GM18502 (cell line): ENCODE measurements at regions not wholly inside any gene's neighbourhood (a gene's known extent, or its start where the extent isn't known, plus 50 kb on each side); places are given as distances from the start of the nearest gene placed in this dataset.

Experiments used
- ATAC-seq: cut with Tn5 transposase; IDR thresholded peaks from one replicate; pipeline ENCODE4 v1.9.1; 2021; ENCODE audit warnings: mild to moderate bottlenecking; ENCODE audit not compliant: unreplicated experiment, poor library complexity

GRCh38 chr7:69166979-69167516 is 431.2 kb upstream of the AUTS2 start:
- ATAC-seq, result no peak

DNA sequence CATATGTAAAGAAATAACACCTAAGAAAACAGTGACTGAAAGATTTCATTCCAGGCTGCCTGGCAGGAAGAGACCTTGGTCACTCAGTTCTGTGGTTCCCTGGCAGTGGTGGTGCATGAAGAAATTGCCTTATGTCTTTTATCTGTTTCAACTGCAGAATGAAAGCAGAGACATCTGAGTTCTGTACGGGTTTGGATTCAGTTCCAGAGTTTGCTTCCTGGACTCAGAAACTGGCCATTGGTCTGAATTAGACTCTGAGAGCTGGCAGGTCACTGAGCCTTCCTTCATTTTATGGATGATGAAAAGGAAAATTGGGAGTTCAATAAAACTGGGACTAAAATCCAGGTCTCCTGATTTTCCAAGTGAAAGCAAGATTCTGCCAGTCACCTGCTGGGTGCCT is 428.9 kb upstream of the AUTS2 start:
- no peak for ATAC-seq

- no peak for ATAC-seq
These were observed 425.8 kb upstream of the AUTS2 start for GRCh38 chr7:69172357-69173077.

GRCh38 chr7:69173341-69173740 is 424.9 kb upstream of the AUTS2 start:
- no peak for ATAC-seq

DNA sequence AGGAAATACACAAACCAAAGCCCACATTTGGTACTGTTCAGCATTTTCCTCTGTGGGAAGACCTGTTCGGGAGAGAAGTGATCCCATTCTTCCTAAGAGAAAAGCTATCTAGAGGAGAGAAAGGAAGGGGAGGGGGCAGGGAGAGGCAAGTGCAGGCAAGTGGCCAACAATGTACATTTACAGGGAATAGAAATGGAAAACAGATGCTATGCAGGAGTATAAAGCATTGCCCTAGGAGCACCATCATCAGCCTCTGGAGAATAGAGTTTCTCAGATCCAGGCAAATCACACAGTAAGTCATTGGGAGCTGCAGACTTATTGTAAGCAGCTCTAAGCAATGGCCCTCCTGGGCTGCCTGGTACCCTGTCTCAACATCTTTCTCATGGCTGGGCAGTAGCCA is 424.4 kb upstream of the AUTS2 start:
- no peak for ATAC-seq

GRCh38 chr7:69176841-69177240 is 421.4 kb upstream of the AUTS2 start:
- no peak for ATAC-seq

GRCh38 chr7:69177461-69177861 is 420.8 kb upstream of the AUTS2 start:
- ATAC-seq, result no peak

DNA sequence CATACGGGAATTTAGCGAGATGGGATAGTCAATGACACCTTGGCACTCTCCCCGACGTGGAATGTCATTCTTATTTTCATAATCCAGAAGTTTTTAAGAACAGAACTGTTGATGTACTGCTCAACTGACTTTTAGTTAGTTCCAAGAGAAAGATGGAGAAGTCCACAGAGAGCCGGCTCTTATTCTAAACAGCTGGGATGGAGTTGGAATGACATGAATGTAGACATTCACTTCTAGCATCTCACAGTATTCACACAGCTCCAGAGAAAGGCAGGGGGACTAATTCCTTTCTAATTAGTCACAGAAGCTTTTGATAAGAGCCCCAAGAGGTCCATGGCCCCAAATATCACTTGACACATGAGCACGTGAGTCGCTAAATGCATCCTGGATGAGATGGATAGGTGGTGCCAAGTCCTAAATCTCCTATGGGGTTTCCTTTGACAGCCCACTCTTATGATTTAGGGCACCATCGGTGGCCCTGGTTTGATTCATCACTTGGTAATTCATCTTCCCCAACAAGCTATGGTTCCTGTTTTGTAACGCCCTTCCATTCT is 420.3 kb upstream of the AUTS2 start:
- no peak for ATAC-seq

GRCh38 chr7:69180662-69181061 is 417.6 kb upstream of the AUTS2 start:
- ATAC-seq, result no peak

DNA sequence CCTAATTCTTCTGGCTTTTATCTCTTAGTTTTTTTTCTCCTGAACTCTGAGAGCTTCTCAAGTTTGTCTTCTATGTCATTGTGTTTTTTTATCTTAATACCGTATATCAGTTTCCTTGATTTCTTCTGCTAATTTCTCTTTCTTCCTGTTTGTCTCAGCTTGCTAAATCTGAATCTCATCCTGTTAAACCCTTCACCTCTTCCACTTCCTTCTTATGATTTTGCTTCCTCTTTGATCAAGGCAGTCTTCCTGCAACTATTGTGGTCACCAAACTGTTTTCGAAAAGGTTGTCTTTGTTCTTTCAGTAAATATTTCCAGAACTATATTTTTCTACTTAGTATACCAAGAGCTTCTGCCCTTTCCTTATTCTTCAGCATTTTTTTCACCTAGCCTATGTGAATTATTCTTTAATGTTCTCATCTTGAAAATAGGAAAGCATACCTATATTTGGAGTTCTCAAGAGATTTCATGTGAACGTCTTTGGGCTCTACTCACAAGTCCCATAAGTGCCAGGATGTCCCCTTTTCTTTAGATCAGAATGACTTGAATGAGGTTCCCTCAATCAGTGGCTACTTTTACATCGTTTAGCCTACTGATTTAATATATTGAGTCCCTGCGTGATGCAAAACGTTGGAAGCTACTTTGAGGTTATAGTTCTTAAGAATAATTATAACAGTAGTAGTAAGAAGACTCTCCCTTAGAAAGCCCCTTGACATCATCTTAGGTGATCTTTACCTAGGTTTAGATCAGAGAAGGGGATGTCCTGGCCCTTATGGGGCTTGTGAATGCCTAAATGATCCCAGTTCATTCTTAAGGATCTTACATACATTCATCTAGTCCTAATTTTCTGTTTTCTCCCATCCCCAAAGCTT is 415.4 kb upstream of the AUTS2 start:
- ATAC-seq, result no peak

DNA sequence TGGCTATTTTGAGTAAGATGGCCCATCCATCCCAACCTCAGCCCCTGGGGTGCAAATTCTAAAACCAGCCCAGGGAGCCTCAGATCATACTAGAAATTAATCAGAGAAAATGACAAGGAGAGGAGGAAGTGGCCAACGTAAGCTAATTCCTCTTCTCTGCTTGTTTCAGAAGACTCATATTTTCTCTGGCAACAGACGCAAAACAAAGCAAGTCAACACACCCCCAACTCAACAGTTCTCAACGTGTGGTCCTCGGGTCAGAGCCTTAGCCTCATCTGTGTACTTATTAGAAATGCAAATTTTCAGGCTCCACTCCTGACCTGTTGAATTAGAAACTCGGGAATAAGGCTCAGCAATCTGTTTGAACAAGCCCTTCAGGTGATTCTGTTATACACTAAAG is 413.9 kb upstream of the AUTS2 start:
- ATAC-seq, result no peak

DNA sequence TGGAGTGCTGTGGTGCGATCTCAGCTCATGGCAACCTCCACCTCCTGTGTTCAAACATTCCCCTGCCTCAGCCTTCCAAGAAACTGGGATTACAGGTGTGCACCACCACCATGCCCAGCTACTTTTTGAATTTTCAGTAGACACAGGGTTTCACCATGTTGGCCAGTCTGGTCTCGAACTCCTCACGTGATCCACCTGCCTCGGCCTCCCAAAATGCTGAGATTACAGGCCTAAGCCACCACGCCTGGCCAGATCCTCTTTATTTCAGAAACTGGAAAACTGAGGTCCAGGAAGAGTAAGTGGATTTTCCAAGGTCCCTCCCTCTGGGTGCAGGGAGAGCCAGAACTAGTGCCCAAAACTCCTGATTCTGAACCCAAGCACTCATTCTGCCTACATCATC is 413.1 kb upstream of the AUTS2 start:
- no peak for ATAC-seq

DNA sequence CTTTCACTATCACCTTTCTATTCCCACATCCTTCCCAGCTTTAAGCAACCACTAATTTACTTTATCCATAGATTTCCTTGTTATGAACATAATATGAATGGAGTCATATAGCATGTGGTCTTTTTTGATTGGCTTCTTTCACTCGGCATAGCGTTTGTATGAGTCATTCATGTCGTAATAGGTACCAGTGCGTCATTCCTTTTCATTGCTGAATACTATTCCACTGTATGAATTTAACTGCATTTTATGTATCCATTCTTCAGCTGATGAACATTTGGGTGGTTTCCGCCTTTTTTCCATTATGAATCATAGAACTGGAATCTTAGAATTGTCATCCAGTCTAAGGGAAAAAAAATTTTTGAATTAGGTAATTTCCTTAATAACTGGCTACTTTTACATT is 411.3 kb upstream of the AUTS2 start:
- ATAC-seq, result no peak

DNA sequence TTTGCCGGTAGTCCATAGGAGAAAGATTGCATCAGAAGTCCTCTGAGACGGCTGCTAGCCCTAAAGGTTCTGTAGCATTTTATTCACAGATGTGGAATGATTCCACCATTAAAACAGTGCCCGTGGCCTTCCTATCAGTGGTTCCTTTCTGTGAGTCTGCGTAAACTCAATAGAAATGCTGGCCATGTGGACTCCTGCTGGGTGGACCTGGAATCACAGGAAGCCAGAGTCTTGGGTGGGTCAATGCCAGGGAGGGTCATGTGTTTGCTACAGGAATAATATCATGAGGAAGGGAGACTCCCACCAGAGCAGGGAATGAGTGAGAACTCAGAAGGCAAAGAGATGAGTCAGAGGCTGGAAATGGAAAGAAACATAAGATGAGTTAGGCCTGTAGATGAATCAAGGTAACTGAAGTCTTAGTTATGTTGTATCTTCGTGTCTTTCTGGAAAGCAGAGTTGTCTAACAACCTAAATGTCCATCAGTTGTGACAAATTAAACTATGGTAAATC is 410.4 kb upstream of the AUTS2 start:
- no peak for ATAC-seq

DNA sequence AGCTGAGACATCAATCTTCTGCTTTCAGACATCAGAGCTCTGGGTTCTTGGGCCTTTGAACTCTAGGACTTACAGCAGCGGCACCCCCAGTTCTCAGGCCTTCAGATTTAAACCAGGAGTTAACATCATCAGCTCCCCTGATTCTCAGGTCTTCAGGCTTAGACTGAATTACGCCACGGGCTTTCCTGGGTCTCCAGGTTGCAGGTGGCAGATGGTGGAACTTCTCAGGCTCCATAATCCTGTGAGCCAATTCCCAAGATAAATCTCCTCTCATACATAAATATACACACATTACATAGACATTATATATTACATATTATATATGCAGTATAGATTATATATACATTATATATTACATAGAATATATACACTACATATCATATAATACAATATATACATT is 408.9 kb upstream of the AUTS2 start:
- no peak for ATAC-seq

DNA sequence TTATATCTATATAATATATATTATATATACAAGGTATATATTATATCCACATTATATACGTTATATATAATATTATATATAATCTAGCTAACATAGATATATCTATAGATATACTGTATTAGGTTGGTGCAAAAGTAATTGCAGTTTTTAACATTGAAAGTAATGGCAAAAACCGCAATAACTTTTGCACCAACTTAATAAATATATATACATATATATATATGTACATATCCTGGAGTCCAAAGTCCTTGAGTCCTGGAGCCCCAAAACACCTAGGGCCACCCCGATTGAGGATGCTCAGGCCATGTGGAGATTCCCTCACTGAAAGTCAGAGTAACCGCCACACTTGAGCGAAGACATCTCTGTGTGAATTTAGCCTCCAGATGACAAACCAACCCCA is 408.2 kb upstream of the AUTS2 start:
- ATAC-seq, result no peak

DNA sequence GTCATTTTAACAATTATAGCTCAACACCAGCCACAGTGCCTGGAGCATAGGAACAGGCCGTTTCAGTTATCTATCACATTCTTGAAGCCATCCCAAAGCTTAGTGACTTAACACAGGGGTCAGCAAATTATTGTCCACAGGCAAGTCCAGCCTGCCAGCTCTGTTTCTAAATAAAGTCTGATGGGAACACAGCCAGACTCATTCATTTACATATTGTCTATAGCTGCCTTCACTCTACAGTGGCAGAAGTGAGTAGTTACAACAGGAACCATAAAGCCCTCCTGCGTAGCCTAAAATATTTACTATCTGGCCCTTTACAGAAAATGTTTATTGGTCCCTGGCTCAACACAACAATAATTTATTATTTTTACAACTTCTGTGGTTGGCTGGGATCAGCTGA is 407.5 kb upstream of the AUTS2 start:
- no peak for ATAC-seq

- ATAC-seq, result no peak
These were observed 406.1 kb upstream of the AUTS2 start for GRCh38 chr7:69192134-69192533.

DNA sequence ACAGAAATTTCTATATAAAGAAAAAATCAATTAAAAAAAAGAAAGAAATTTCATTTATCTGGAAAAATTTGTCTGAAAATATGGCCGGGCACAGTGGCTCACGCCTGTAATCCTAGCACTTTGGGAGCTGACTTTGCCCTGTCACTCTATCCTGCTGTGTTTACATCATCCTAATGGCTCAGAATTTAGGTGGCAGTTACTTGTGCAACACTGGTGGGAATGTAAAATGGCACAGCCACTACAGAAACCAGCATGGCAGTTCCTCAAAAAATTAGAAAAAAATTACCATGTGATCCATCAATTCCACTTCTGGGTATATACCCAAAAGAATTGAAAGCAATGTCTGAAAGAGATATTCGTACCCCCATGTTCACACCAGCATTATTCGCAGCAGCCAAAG is 405.2 kb upstream of the AUTS2 start:
- no peak for ATAC-seq

GRCh38 chr7:69196593-69196992 is 401.7 kb upstream of the AUTS2 start:
- no peak for ATAC-seq

- ATAC-seq, result no peak
These were observed 400.0 kb upstream of the AUTS2 start for GRCh38 chr7:69198250-69198649.
